GM19240 (cell line): ENCODE measurements at regions not wholly inside any gene's neighbourhood (a gene's known extent, or its start where the extent isn't known, plus 50 kb on each side); places are given as distances from the start of the nearest gene placed in this dataset.

ENCODE experiments used
- DNase-seq: peaks from one replicate; pipeline ENCODE4 v3.0.0; 2011; ENCODE audit warnings: low spot score; ENCODE audit not compliant: insufficient read length

DNA sequence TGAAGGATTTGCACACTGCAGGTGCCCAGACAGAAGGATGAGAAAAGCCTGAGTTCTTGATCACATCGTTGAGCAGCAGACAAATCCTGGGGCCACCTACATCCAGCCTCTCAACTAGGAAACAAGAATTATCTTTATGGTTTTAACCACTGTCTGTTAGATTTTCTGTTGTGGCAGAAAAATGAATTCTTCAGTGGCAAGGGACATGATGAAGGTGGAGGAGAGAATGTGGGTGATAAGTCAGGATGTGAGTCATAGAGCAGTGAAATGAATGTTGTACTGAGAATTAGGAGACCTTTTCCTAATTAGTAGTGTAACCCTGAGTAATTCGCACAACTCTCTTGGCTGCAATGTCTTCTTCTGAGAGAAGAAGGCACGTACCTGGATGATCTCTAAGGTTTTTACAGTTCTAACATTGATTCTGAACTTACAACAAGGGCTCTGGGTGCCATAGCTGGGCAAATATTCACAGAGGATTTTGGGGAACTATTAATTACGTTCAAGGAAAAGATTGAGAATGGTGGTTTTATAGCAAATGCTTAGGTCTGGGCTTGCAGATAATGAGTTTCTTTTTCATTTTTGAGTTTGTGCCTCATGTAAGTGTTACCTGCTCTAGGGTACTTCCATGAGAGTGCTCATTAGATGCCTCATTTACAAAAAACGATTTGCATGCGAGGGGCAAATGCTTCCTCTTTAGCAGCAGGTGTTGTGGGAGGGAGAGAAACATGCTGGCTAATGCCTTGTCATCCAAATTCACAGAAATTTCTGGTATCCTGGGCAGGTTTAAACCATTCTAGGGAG, 111.0 kb upstream of the KL start:
- no peak for DNase-seq

DNA sequence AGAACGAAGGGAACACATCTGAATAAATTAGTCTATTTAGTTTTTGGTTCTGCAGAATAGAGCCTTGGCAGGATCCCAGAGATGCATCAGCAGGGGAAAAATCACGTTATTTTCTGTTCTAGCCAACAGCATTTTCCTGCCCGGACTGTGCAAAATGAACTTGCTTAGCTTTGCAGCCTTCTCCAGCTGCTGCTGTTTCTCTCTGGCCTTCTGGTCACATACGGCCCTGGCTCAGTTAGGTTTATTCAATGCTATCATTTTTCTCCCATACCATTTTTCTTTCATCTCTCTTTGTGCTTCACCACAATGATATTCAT, 110.4 kb upstream of the KL start:
- no peak for DNase-seq

DNA sequence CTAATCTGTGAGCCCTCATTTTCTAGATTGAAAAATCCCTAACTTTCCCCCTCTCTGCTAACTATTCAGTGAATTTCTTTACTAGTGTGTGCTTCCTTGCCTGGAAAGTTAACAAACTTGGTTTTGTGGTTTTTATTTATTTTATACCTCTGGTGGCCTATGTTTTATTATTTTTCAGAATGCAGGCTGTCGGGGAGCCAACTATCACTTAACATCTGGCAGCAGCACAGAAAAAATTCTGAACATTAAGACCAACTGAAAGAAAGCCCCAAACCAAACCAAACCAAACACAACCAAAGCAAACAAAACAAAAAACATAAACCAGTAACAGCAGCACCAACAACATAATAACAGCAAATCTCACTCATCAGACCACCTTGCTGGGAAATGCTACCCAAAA, 109.0 kb upstream of the KL start:
- no peak for DNase-seq

DNA sequence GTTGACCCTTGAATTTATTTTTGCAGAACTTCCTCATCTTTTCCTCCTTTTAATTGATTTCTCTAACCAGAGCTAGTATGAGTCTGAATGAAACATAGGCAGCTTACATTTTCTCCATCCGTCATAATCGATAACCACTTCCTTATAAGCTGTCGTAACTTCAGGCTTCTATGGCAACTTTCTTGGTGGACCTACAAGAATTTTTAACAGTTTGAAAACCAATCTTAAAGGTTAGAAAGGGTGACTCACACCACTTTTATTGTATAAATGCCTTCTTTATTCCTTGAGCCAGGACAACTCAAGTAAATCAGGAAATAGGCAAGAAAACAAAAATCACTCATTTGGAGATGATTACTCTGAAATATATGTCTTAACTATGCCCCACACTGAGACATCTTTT, 105.7 kb upstream of the KL start:
- DNase-seq = no peak

DNA sequence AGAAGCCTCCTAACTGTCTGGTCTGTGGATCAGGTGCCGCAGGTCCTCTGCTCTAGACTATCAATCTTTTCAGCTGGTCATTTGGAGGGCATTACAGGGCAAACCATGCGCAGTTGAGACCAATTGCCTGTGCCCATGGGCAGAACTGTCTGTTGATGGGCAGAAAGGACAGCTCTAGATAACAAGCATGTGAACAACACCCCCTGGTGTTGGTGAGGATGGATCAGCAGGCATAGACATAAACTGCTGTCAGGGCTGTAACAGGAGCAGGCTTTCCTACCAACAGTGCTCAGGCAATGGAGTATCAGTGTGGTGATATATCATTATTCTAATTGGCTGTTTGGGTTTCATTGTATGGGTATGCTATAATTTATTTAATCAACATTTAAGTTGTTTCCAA, 104.7 kb upstream of the KL start:
- peak; percentile 43 for DNase-seq

DNA sequence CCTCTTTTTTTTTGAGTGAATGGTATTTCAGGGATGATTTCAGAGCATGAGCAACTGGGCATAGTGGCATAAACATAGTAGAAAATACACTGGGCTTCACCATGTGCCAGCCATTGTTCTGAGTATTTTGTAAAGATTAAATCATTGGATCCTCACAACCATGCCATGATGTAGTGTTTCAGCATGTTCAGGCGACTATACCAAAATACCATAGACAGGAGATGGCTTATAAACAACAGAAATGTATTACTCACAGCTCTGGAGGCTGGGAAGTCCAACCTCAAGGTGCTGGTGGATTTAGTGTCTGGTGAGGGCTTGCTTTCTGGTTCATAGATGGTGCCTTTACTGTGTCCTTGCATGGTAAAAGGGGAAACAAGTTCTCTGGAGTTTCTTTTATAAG, 101.5 kb upstream of the KL start:
- DNase-seq = no peak

DNA sequence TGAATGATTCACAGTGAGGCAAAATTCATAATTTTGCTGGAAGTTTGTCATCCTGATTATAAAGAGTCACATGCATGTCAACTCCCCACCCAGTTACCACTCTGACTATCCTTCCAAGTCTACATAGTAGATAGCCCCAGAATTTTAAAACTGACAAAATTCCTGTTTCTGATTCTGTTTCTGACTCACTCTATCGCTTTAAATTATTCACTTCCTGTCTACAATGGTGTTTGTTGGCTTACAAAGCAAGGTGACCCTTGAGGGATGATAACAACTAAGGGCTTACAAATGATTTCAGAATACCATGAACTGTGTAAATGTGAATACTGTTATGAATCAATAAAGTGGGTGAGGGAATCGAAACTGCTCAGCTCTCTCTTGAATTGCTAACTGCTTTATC, 98.7 kb upstream of the KL start:
- DNase-seq = no peak

DNA sequence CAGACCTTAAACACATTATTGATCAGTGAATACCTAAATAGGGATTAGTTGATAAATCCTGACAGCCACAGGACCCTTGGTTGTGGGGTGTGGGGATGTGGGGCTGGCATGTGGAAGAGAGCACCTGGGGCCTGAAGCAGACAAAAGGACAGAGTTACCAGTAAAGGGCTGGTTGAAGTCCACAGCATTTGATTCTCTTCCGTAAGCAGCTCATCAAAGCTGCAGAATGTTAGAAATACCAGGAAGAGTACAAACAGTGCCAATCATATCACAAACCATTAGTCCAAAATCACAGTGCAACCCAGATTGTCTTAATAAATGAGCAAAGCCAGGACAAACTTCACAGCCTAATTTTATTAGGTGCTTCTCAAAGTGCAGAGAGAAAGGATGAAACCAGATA, 92.5 kb upstream of the KL start:
- no peak for DNase-seq

DNA sequence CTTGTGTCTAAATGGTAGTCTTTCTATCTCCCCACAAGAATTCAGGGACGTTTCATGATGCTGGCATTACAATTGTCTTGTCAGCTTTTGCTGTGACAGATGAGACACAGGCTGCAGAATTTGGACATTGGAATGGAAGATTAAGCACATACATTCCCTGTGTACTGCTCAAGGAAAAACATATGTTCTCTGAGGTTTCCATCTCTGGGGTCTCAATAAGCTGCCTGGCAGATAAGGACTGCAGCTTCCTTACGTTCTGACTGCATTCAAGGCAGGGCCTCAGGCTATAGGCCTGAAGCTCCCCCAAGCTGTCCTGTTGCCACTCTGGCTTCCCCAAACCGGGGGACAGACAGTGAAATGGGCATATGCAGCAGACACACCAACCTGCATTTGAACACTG, 91.3 kb upstream of the KL start:
- no peak for DNase-seq

DNA sequence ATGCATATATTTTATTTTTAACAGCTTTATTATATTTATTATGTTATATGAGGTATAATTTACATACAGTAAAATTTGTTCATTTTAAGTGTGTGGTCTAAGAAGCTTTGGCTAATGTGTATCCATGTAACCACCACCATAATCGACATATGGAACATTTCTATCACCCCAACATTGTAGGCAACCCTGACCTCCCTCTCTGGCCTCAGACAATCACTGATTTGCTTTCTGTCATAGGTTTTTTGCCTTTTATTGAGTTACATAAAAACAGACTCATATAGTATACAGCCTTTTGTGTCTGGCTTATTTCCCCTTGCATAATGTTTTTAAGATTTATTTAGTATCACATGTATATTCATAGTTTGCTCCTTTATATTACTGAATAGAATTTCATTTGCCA, 90.7 kb upstream of the KL start:
- DNase-seq = no peak

DNA sequence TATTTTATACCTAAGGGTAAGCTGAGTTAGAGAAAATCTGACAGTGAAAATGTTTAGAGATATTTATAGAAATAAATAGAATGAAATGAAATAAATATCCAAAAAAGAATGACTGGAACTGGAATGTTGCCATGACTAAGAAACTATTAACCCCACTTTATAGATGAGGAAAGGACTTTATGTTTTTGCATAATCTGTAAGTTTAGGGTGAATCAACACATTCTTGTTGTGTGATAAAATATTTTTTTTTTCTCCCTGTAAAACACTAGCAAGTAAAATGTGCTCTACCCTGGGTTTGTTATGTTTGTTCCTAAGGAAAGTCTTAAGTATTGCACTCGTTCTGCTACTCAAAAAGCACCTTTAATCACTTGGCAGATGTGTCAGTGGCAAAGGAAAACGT, 83.8 kb upstream of the KL start:
- DNase-seq = no peak

DNA sequence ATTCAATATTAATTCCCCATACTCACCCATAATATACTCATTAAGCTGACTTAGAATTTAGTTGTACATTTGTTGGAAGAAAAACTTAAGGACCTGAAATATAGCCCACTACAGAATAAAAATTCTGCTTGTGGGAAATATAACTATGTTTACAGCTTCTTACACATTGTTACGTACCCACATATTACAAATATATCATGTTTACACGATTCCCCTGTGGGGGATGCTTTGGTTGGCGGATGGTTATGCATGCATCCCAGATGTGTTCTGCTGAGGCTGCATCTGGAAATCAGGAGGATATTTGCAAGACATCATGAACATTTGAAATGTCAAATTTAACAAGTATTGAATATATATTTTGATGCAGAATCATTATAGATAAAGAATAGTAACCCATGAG, 79.5 kb upstream of the KL start:
- DNase-seq = no peak

DNA sequence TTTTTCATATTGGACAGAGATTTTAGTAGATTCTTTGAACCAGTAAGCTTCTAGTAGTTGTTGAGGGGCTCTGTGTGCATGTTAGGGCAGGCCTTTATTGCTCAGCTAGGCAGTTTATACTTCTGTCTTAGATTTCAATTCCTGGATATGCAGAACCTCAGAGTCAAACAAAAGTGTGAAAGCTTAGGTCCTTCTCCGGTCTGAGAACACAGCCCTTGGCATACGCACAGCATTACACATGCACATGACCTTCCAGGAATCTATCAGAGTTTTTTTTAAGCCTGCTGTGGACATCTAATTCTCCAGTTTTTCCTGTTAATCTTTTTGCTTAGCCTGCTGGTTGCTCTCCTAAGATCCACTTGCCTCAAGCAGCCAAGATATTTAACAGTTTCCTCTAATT, 77.9 kb upstream of the KL start:
- no peak for DNase-seq

DNA sequence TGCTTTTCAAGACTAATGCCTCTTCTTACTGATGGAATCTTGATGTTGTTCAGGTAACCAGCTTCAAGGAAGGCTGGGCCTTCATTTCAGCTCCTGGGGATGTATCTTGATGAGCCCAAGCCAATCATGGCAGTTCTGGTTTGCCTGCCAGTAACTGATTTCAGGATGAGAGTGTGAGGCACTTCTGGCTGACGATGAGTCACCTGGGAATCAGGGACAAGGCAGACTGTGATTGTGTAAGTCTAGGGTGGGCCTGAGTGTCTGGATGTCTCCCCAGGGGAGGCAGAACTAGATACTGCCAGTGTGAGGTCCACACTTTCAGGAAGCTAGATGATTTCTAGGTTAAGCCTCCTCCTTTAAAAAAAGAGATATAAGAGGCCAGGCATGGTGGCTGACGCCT, 77.3 kb upstream of the KL start:
- no peak for DNase-seq

DNA sequence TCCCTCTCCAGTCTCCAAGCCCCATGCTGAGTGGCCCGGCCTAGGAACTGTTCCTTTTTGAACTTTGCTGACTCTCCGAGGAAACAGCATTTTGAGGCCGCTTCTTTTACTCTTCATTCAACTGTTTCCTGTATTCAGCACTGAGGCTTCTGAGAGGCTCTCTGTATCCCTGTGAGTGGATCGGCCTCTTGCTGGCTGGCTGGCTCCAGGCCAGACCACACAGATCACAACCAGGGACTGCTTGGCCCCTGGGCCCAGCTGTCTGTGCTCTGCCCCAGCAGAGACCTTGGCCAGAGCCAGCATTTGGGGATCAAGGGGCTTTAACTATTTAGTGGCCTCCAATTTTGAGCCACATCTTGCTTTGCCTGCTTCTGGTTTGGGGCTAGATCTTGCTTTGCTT, 75.6 kb upstream of the KL start:
- DNase-seq = no peak

DNA sequence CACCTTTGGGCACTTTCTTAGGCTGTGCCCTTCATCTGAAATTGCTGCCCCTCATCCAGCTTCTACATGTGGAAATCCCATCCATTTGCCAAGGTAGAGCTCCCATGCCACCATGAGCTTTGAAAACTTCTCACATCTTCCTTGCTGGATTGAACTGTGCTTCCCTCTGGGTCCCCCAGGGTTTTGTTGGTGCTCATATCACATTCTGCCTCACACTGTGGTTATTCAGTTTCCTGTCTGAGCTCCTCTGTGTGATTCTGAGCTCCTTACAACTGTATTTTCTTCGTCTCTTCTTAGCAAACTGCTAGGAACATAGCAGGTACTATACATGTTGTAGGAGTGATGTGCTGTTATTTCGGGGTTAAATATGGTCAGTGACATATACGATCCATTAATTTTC, 74.9 kb upstream of the KL start:
- DNase-seq = no peak

DNA sequence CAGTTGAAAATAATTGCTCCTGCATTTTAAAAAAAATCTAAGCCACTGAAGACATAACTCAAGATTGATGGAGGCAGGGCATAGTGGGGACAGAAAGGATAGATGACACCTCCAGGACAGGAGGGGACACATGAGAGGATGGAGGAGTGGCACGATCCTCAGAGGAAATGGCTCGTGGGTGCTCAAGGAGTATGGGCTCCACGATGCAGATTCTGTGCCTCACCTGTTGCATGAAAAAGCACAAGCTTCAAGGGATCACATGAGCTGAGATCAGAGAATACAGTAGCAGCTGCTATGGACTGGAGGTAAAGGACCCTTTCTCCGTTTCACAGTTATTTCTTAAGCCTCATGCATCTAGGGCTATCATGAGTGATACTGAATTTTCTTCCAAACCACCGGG, 69.7 kb upstream of the KL start:
- no peak for DNase-seq

DNA sequence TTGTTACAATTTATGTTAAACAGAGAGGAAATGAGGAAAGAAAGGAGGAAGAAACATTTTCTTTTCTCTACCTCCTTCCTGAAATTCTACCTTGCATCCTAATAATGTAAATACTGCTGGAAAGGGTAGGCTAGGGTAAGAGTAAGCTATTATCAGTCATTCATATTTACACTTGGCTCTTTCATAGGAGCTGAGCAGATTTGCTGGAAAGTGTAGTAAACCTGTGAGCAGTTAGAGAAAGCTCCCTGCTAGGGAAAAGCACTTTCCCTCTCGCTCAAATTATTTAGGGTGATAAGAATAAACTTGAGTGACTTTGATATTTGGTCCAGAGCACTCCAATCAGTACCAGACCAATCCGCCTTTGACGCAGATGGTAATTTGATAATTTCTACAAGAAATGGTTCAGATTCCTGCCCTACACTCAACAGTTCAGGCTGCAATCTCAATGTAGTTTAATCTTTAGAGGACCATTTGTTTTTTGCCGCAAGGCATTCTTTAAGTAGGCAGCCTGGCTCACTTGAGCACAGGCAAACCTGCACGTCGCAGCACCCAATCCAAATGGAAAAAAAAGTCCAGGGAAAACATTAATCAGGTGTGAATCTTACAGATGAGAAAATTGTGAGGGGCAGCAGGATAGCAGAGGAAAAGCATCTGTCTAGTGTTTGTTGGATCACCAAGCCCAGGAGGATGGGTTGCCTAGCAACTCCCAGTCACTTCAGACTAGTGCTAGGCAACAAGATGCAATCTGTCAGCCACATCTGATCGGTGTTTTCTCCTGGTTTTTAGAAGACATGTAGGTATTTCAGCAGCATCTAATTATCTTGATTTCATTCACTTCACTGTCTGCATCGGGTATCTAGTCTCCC, 68.6 kb upstream of the KL start:
- DNase-seq = no peak

DNA sequence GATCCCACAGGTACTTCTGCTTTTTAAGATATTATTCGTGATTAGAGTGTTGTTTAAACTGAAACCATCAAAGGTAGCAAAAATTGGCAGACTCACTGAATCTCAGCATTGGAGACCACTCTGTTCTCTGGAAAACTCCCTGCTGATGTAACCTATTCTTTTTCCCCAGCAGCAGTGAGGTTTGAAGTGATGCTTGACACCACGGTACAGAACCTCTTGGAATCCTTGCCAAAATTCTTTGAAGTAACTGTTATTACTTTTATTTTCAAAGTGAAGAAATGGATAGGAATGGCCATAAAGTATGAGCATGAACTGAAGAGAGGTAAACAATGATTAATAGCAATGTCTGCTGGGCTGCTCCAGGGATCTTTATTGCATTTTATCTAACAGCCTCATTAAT, 66.4 kb upstream of the KL start:
- DNase-seq = no peak

DNA sequence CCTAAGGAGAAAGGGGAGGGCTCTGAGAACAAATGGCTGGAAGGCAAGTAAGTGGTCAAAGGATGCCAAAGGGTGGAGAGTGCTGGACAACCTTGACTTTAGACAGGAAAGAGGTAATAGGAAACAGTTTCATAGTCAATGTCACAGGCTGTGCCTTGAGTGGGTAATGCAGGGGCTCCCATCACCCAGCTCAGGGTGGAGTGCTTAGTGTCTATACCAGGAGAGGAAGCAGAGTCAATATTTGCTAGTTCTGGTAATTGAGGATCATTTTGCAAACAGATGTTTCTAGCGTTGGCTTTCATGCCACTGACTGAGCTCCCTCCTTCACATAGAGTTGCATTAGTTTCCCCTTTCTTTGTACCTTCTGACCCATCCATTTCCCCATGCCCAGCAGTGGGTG, 64.6 kb upstream of the KL start:
- DNase-seq = no peak

DNA sequence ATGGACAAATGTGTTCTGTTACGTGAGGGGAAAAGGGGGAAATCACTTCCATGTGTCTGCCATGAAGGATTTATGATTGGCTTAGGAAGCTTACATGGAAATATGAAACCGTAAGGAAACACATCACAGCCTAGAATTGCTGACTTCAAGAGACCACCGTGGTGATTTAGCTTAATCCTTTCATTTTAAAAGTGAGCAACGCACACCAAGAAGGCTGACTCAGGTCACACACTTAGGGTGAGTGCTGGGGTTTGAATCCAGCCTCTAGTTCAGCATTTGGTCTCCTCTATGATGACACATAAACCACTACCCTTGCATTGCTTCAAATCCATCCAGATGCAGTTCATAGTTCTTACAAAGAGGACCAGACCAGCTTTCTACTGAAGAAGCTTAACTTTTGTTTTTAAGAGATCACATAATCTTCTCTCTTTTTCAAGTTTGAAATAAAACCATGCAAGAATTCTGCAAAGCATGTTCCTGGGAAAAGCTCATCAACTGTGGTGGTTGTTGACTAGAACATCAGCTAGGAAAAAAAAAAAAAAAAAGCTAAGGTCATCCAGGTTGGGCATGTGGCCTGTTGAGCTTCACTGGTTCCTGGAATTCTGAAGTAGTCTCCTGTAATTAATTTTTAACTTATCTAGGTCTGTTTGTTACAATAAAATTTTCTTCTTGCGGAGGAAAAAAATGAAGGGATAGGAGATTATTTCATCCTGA, 60.2 kb upstream of the KL start:
- DNase-seq = no peak

DNA sequence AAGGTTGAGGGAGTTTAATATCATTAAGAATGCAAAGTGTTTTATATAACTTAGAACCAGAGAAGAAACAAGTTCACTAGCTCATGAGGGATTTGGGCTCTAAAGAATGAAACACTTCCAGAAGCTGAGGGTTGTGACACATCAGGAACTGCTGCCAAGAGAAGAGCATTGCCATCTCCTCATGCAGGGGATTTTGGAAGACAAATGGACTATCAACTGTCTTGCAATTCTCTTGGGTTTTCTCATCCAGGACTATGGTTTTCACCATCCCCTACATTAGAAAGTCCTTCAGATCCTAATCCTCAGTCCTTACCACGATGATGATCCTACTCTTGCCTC, 59.7 kb upstream of the KL start:
- no peak for DNase-seq

DNA sequence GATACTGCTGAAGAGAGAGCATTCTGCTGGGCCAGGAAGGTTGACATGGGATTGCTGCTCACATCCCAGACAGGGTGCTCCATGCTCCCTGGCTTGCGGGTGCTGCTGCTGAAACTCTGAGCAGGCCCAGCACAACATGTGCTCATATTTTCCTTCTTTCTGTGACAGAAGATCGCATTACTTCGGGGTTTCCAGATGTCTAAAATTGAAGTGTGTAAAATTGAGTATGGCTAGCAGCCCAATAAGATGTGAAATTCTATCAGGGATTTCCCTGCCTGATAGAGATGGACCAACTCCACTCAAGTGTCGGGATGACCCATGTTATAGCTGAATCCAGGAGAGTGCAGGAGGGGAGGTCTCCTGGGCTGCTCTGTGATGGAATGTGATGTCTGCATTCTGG, 55.6 kb upstream of the KL start:
- DNase-seq = no peak
